HG02623 (cell line): ENCODE measurements at regions not wholly inside any gene's neighbourhood (a gene's known extent, or its start where the extent isn't known, plus 50 kb on each side); places are given as distances from the start of the nearest gene placed in this dataset.

Source experiments
- ATAC-seq: cut with Tn5 transposase; IDR thresholded peaks from one replicate; pipeline ENCODE4 v1.9.1; 2021; ENCODE audit warnings: moderate library complexity; ENCODE audit not compliant: unreplicated experiment

- ATAC-seq: no peak
Measured at GRCh38 chr6:23199541-23199940, 630.2 kb downstream of the HDGFL1 start.

DNA sequence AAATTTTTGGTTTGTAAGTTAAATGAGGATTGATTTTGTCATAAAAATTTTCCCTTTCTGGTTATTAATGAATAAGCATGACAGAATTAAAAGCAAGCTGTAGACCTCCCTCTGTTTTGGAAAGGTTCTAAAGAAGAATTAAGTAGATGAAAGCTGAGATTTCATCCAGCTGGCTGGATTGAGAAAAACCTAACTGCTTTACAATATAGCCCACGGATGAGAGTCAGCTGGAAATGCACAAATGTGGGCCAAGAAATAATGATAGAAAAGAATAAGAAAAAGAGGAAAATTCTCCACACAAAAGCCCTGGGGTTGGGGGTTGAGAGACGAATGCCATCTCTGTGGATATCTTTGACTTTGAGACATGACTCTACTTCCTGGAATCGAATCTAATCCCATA, 631.6 kb downstream of the HDGFL1 start:
- ATAC-seq: no peak

DNA sequence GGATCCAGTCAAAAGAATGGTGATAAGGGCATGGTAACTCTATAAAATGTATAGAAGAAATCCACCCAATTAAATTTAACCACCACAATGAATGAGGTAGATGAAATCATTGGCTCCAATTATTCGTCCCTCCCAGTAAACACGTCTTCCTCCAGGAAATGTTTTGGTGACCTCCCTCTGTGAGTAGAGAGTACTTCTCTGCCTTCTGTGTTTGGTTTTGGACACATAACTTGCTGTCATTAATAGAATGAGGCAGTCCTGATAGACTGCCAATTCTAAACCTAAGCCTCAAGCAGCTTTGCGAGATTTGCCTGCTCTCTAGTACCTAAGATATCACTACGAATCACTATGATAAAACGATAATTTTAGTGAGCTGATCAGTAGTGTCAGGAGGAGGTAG, 632.8 kb downstream of the HDGFL1 start:
- ATAC-seq: no peak

GRCh38 chr6:23212398-23212797, 643.0 kb downstream of the HDGFL1 start:
- ATAC-seq: no peak

- ATAC-seq: no peak
Measured at GRCh38 chr6:23213193-23213592, 643.8 kb downstream of the HDGFL1 start.

GRCh38 chr6:23213651-23214050, 644.3 kb downstream of the HDGFL1 start:
- no peak for ATAC-seq

GRCh38 chr6:23218751-23219150, 649.4 kb downstream of the HDGFL1 start:
- no peak for ATAC-seq

GRCh38 chr6:23222724-23223123, 653.4 kb downstream of the HDGFL1 start:
- no peak for ATAC-seq

DNA sequence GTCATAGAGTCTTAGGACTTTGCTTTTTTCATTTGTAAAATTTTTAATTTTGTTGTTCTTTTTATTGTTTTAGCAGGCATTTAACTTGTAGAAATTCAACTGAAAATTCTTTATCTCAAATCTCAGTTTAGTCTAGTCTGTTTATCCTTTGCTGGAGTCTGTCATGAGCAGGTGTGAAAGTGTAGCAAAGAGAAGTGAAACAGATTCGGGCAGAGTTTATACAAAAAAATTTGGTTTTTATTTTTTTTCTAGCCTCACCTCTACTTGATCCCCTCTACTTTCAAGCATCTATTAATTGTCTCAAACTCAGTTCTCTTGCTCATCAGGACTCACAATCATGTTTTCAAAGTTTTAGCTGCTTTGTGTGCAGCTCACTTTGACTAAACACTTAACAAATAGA, 655.2 kb downstream of the HDGFL1 start:
- no peak for ATAC-seq

GRCh38 chr6:23228439-23229024, 659.2 kb downstream of the HDGFL1 start:
- ATAC-seq: no peak

DNA sequence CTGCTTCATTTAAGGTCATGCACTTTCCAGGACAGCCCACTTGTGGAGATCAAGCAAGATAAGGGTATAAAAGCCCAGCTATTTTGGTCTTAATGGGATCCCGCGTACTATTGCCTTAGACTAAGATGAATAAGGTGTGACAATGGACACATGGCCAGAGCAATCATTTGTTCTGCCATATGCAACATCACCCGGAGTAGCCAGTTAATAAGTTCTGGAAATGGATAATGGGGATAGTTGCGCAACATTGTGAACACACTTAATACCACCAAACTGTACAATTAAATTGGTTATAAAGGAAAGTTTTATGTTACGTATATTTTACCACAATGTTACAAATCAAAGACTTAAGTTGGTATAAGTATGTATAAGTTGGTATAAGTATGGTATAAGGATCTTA, 674.5 kb downstream of the HDGFL1 start:
- no peak for ATAC-seq

GRCh38 chr6:23244300-23244699, 674.9 kb downstream of the HDGFL1 start:
- no peak for ATAC-seq

- ATAC-seq: no peak
Measured at GRCh38 chr6:23245572-23245971, 676.2 kb downstream of the HDGFL1 start.

DNA sequence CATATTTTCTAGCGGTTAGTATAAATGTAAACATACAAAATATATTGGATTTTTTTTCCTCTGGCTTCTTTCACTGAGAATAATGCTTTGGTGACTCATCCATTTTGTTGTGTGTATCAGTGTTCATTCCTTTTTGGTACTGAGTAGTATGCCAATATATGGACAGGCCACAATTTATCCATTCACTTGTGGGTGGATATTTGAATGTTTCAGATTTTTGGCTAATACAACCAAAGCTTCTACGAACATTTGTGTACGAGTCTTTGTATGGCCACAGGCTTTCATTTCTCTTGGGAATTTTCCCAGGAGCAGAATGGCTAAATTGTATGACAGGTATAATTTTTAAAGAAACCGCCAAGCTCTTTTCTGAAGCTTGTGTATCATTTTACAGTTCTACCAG, 677.5 kb downstream of the HDGFL1 start:
- ATAC-seq: no peak

DNA sequence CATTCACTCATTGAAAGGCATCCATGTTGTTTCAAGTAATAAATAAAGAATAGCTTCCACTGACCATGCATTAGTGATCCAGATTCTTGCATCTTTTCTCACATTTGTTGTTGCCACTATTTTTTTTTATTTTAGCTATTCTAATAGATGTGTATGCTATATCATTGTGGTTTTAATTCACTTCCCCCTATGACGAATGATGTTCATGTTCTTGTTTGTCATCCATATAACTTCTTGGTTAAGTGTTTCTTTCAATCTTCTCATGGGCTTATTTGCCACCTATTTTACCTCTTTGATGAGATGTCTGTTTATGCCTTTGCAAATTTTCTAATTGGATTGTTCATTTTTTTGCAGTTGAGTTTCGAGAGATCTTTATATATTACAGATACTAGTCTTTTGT, 681.2 kb downstream of the HDGFL1 start:
- no peak for ATAC-seq

- ATAC-seq: no peak
Measured at GRCh38 chr6:23262864-23263263, 693.5 kb downstream of the HDGFL1 start.

DNA sequence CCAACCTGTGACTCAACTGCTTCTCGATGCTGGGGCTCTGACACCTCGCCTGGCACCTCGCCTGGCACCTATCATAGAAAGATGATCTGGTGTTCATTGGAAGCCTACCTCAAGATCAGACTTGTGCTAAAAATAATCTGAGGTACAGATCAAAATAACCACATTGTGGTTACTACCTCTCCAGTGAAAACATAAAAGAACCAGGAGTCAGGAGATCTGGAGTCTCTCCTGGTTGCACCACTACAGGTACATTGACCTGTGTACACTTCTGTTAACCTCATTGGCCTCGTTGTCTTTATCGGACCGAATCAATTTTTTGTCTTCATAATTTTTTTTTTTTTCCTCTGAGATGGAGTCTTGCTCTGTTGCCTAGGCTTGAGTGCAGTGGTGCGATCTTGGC, 695.9 kb downstream of the HDGFL1 start:
- ATAC-seq: no peak

DNA sequence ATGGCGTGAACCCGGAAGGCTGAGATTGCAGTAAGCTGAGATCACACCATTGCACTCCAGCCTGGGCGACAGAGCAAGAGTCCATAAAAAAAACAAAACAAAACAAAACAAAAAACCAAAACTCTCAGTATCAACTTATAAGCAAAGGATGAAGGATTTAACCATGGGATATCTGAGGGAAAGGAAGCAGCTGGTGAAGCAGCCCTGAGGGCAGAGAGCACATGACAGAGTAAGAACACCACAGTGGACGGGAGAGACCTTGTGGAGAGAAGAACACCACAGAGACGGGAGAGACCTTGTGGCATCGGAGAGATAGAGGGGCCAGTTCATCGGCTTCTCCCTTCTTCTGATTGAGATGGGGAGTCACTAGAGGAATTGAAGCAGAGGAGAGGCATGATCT, 697.2 kb downstream of the HDGFL1 start:
- ATAC-seq: no peak

DNA sequence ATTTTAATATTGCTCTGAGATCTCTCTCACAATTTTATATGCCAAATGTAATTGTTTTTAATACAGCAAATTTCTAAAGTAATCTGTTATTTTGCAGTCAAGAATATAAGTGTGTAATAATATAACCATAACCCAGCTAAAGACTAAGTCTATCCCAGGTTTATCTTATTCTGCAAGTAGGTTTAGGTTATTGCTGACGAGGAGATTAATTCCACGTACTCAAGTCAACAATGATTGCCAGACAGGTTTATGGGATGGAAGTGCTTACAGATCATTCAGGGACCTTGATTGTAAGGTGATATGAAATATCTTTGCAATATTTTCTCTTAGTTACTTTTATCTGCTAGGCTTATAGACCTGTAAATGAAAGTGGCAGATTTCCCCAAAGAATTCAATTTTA, 698.3 kb downstream of the HDGFL1 start:
- ATAC-seq: no peak

DNA sequence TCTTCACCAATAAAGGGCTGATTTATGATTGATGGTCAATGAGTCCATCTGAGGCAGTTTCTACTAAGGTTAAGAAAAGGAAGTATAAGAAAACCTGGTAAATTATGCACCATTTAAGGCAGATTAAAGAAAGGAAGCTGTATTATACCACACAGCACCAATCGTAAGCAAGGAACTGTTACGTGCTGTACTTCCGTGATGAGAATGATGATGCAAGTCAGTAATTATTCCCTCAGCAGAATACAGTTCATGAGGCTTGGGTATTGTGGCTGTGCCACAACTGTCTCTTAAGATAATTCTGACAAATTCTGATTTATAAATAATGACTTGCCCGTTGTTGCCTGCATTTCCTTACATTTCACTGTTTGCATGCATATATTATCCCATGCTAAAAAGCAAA, 699.0 kb downstream of the HDGFL1 start:
- no peak for ATAC-seq

DNA sequence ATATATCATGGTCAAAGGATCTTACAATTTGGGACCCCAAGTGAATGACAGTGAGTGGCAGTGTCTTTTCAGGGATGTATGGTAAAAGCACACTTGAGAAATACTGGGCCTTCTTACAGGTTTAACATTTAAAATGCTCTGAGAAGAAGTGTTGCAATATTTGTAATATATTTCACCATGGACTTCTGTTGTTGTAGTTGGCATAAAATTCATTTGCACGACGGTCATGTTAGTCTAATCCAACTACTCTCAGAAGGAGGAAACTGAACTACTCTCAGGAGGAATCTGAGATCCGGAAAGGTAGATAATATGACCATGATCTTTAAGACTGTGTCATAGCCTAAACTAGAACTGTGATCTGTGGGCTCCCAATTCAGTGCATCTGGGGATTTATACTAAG, 700.1 kb downstream of the HDGFL1 start:
- no peak for ATAC-seq

- no peak for ATAC-seq
Measured at GRCh38 chr6:23272536-23272935, 703.2 kb downstream of the HDGFL1 start.

DNA sequence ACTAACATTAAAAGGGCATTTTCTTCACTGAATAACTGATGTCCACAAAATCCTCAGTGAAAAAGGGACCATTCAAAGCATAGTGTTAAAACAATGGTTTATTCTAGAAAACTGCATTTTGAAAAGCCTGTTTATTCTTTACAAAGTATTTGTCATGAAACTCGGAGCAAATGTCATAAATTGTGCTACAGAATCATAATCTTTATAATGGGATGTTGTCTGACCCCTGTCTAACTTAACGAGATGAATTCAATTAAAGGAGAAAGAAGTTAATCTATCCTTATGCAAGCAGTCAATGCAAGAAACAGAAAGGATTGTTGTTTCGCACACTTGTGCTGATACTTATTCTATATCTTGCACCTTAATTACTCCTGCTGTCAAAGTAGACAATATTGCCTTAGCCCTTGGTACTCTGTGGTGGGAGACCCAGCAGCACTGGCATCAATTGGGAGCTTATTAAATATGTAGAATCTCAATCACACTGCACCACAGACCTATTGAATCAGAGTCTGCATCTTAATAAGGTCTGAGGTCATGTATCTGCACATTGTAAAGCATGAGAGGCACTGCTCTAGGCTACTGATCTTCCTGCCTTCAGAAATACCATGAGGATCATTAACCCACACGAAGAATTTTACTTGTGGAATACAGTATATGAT, 708.3 kb downstream of the HDGFL1 start:
- no peak for ATAC-seq
